GM18498 (cell line): ENCODE measurements at regions not wholly inside any gene's neighbourhood (a gene's known extent, or its start where the extent isn't known, plus 50 kb on each side); places are given as distances from the start of the nearest gene placed in this dataset.
"Not testable (repeated sequence)": the region's sequence is repeated elsewhere in the genome, so short reads cannot be mapped to it uniquely, and the experiment has no call there.

ENCODE experiments used
- ATAC-seq: cut with Tn5 transposase; IDR thresholded peaks from one replicate; pipeline ENCODE4 v1.9.1; 2021; ENCODE audit warnings: mild to moderate bottlenecking, moderate library complexity; ENCODE audit not compliant: unreplicated experiment

GRCh38 chr22:33971561-33971961, 51.3 kb upstream of the LARGE1 start:
- no peak for ATAC-seq

DNA sequence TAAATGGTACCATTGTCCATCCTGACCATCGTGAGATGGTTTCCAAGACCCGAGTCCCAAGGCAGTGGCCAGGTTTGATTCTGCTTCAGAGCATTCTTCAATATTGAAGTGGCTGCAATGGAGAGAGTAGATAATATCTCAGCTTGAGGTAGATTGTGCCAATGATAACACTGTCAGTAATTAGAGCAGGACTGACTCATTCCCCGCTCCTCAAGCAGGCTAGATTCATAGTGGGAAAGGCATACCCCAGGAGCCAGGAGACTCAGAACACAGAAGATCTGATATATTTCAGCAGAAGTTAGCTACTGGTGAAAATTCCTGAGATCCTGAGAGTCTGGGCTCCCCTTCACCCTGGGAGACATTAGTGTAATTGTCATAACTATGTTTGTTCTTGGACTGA, 55.6 kb upstream of the LARGE1 start:
- ATAC-seq: no peak

DNA sequence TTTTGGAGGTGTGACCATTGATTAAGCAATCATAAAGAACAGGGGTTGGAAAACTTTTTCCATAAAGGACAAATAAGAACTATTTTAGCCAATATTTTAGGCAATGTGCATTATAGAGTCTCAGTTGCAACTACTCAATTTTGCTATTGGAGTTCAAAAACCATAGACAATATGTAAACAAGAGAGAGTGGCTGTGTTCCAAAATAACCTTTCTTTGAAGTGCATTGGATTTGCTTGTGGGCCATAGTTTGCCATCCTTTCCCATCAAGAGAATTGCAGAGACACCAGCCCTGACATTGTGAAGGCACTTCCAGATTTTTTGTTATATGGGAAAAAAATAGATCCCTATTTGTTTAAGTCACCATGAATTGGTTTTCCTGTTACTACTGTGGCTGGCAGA, 63.3 kb upstream of the LARGE1 start:
- ATAC-seq: no peak

- no peak for ATAC-seq
Observed at GRCh38 chr22:33984211-33984610, 63.9 kb upstream of the LARGE1 start.

- ATAC-seq: no peak
Observed at GRCh38 chr22:33984656-33985285, 64.5 kb upstream of the LARGE1 start.

DNA sequence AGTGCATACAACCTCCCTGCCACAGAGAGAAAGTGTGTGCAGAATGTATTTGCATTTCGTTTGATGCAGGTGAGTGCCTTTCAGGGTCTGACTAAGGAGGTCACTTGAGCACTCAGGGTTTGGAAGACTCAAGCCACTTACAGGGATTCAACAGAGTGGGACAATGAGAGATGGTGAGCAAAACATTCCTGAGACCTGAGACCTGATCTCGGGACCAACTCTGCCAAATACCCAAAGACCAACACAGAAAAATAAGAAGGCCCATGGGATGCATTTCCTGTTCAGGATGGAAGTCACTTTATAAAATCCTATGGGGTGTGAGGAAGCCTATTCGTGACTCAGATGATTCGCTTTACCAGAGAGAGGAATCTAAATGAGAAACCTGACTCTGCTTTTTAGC, 65.2 kb upstream of the LARGE1 start:
- ATAC-seq: no peak

DNA sequence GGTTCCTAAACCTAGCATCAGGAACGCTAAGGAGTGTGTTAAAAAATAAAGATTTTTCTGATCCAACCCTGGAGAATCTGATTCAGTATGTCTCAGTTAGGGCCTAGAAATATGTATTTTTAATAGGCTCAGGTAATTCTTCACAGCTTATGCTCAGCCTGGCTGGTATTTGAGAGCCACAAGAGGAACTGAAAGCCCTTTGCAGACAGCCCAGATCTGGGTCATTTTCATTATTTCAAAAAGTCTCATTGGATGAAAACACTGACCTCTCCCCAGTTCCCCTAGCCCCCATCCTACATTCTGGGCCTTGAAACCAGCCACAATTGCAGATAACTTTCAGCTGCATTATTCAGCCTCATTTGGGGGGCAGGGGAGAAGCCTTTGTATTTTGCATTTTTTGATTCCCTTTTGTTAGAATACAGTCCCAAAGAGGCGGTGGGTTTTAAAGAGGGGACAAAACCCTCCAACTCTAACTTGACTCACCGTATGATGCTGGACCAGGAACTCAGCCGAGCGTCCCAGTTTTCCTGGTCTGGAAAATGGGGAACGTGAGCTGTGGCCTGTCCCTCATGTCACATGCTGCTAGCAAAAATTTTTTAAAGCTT, 66.0 kb upstream of the LARGE1 start:
- no peak for ATAC-seq

GRCh38 chr22:33986954-33987353, 66.7 kb upstream of the LARGE1 start:
- ATAC-seq: no peak

DNA sequence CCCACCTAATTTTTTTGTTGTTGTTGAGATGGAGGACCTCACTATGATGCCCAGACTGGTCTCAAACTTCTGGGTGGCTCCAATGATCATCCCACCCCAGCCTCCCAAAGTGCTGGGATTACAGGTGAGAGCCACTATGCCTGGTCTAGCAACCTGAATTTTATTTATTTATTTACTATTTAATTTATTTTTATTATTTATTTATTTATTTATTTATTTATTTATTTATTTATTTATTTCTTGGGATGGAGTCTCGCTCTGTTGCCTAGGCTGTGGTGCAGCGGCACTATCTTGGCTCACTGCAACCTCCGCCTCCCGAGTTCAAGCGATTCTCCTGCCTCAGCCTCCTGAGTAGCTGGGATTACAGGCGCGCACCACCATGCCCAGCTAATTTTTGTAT, 69.0 kb upstream of the LARGE1 start:
- ATAC-seq: not testable (repeated sequence)

- no peak for ATAC-seq
Observed at GRCh38 chr22:33991620-33992019, 71.3 kb upstream of the LARGE1 start.

GRCh38 chr22:33996824-33997223, 76.5 kb upstream of the LARGE1 start:
- ATAC-seq: no peak

- no peak for ATAC-seq
Observed at GRCh38 chr22:34000879-34001526, 80.7 kb upstream of the LARGE1 start.

GRCh38 chr22:34001701-34002466, 81.6 kb upstream of the LARGE1 start:
- no peak for ATAC-seq

DNA sequence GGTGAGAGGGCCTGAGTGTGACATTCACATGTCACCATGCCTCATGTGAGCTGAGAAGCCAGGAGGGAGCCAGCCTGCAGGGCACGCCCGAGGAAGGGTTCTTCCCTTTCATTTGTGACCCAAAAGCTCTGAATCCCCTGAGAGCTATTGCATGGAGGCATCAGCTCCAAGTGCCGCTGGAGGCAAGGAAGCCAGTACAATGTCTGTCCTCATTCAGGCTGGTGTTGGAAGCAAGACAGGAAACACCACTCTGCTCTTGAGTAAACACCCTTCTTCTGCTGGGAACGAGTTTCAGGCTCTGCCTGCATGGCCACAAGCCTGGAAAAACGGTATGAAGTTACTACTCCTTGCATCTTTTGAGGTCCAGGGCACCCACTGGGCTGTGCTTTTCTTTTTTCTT, 83.8 kb upstream of the LARGE1 start:
- ATAC-seq: no peak

DNA sequence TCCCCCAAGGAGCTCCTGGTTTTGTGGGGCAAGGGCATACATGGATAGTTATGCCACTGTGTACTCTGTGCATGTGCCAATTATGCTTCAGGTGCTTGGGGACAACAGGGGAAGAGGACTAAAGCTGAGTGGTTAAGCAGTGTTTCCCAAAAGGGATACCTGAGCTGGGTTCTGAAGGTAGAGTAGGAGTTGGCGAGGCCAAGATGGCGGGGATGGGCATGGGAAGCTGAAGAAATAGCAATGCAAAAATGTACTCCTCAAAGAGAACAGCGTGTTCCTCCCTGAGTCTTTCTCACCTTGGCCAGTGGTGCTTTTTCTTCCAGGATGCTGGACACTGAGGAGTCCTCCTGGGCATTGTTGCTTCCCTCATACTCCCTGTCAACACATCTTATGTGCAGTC, 90.0 kb upstream of the LARGE1 start:
- no peak for ATAC-seq

DNA sequence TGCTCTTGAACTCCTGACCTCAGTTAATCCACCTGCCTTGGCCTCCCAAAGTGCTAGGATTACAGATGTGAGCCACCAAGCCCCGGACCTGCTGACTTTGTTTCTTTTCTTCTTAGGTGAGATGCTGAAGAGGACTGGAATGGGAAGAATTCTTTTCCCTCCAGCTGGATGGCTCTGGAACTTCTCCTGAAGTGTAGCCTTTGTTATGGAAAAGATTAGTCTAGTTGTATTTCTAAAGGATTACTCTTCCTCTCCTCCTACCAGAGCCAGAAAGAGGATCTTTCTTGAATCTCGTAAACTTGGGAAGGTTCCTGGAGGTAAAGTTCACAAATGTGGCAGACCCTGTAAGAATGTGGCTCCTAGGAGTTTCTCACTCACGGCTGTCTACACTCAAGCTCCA, 95.4 kb upstream of the LARGE1 start:
- ATAC-seq: no peak

GRCh38 chr22:34017205-34017604, 96.9 kb upstream of the LARGE1 start:
- no peak for ATAC-seq

DNA sequence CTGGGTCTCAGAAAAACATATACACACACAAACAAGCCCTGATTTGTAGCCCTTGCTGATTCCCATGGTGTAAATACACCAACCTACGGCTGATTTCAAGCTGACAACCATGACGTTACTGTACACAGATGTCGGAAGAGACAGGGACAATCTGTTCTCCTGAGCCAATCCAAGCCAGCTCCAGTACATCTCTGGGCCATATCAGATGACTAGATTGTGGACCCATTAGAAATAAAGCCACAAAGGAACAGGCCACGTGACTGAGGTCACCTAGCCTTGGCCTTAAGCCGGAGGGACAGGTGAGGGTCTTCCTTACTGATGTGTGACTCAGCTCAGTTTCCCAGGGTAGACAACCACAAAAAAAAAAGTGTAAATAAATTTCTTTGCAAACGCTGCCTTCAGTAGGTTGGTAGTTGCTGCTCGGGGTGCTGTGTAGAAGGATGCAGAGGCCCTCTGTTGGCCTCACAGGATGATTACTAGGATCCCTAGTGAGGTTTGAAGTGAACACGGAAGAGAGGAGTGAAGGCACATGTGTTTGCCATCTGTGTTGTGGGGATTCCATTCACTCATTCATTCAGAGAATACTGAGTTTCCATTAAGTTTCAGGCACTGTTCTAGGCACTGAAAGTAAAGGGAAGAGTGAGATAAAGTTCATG, 99.0 kb upstream of the LARGE1 start:
- no peak for ATAC-seq

- no peak for ATAC-seq
Observed at GRCh38 chr22:34035209-34035608, 114.9 kb upstream of the LARGE1 start.

DNA sequence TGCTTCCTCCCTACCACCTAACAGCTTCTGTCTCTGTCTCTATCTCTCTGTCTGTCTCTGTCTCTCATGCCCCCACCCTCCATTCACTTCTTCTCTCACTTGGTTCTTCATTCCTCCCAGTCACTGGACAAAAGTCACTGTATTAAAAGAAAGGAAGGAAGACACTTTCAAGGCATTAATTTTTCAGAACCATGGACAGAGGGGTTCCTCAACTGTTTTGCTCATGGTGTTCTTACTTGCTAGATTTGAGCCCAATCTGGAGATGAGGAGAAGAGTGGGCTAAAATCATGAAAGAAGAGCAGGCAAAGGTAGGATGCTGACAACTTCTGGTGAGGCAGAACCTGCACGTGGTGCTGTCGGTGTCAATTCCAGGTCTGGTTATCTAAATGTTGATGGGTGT, 116.7 kb upstream of the LARGE1 start:
- no peak for ATAC-seq

DNA sequence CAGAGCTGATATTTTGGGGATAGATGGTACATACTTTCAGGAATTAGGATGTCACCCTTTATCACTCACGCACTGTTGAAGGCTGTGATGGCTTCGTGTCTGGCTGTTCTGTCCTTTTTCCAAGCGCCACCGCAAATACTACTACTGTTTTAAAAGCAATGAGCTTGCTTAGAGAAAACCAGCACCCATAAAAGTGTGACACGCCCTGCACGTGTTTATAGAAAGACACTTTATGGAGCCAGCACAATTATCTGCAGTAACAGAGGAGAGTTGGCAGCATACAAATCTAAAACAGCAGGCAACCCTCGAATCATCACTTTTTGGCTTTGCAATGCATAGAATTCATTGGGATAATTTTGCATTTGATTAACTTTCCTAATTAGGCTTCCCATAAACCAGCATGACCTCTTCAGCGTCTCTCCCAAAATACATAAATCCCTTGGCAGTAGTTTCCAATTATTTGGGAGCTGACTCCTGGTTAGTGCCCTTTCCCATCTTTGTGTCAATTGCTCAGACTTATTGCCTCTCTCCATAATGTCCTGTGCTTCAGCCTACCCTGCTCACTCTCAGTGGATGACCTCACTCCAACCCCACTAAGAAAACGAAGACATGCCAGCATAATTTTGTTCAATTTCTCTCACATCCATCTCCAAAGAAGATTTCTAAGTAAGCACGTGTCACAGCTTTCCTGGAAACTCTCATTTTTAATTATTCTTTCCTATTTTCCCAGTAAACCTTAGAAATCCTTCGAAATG, 118.7 kb upstream of the LARGE1 start:
- ATAC-seq: no peak
